Trophoblast cell (in vitro differentiated cells and primary cell): ENCODE measurements at regions not wholly inside any gene's neighbourhood (a gene's known extent, or its start where the extent isn't known, plus 50 kb on each side); places are given as distances from the start of the nearest gene placed in this dataset.

ENCODE experiments used
- DNase-seq, 2 donors: peaks; one replicate each; pipeline ENCODE4 v3.0.0-alpha.2; 2016
- H2AFZ ChIP-seq: 2 replicates; pipeline ENCODE4 v1.6.1; 2013; ENCODE audit warnings: low read length, moderate library complexity, mild to moderate bottlenecking; ENCODE audit not compliant: insufficient read depth, poor library complexity
- H2AK5ac ChIP-seq: 2 replicates; pipeline ENCODE4 v1.6.1; 2013; ENCODE audit warnings: mild to moderate bottlenecking, low read length
- H2BK120ac ChIP-seq: 2 replicates; pipeline ENCODE4 v1.6.1; 2013; ENCODE audit warnings: low read length, mild to moderate bottlenecking, moderate library complexity; ENCODE audit not compliant: insufficient read depth, poor library complexity
- H2BK12ac ChIP-seq: 2 replicates; pipeline ENCODE4 v1.6.1; 2013; ENCODE audit warnings: mild to moderate bottlenecking, low read length, moderate library complexity
- H2BK5ac ChIP-seq: 2 replicates; pipeline ENCODE4 v1.6.1; 2013; ENCODE audit warnings: low read length, low read depth, moderate library complexity, mild to moderate bottlenecking; ENCODE audit not compliant: poor library complexity
- H3K14ac ChIP-seq: 2 replicates; pipeline ENCODE4 v1.6.1; 2013; ENCODE audit warnings: mild to moderate bottlenecking, low read length
- H3K18ac ChIP-seq: 2 replicates; pipeline ENCODE4 v1.6.1; 2013; ENCODE audit warnings: mild to moderate bottlenecking, low read length
- H3K23ac ChIP-seq: 2 replicates; pipeline ENCODE4 v1.6.1; 2013; ENCODE audit warnings: low read length
- H3K27ac ChIP-seq: 2 replicates; pipeline ENCODE4 v1.5.1; 2013; ENCODE audit warnings: low read depth, mild to moderate bottlenecking, inconsistent platforms, low read length, moderate library complexity
- H3K27me3 ChIP-seq: 2 replicates; pipeline ENCODE4 v1.6.1; 2013; ENCODE audit warnings: inconsistent platforms, mild to moderate bottlenecking, low read length, moderate library complexity; ENCODE audit not compliant: insufficient read depth
- H3K36me3 ChIP-seq, 2 experiments: 1 replicate in 1 of 2; 2 replicates in 1 of 2; pipeline ENCODE4 v1.6.1; 2013; ENCODE audit warnings: low read length in 2 of 2, mild to moderate bottlenecking in 2 of 2, moderate library complexity in 1 of 2; ENCODE audit not compliant: insufficient read depth in 2 of 2, control insufficient read depth in 1 of 2
- H3K4ac ChIP-seq: 2 replicates; pipeline ENCODE4 v1.6.1; 2013; ENCODE audit warnings: low read depth, mild to moderate bottlenecking, low read length, moderate library complexity
- H3K4me1 ChIP-seq, 2 experiments: 1 replicate in 1 of 2; 2 replicates in 1 of 2; pipeline ENCODE4 v1.6.1; 2013; ENCODE audit warnings: low read length in 2 of 2, mild to moderate bottlenecking in 2 of 2, moderate library complexity in 1 of 2; ENCODE audit not compliant: insufficient read depth in 2 of 2, control insufficient read depth in 1 of 2
- H3K4me2 ChIP-seq: 2 replicates; pipeline ENCODE4 v1.6.1; 2013; ENCODE audit warnings: inconsistent platforms, mild to moderate bottlenecking, low read length, moderate library complexity
- H3K4me3 ChIP-seq: 2 replicates; pipeline ENCODE4 v1.5.1; 2013; ENCODE audit warnings: mild to moderate bottlenecking, low read depth, low read length, inconsistent platforms
- H3K79me1 ChIP-seq: one replicate; pipeline ENCODE4 v1.6.1; 2013; ENCODE audit warnings: low read length
- H3K79me2 ChIP-seq: 2 replicates; pipeline ENCODE4 v1.6.1; 2013; ENCODE audit warnings: low read length, mild to moderate bottlenecking; ENCODE audit not compliant: control insufficient read depth, insufficient read depth, poor library complexity
- H3K9ac ChIP-seq: 2 replicates; pipeline ENCODE4 v1.6.1; 2013; ENCODE audit warnings: mild to moderate bottlenecking, low read length
- H3K9me3 ChIP-seq: 2 replicates; pipeline ENCODE4 v1.6.1; 2013; ENCODE audit warnings: low read depth, mild to moderate bottlenecking, control low read depth, inconsistent platforms, low read length; ENCODE audit not compliant: insufficient read depth
- H4K12ac ChIP-seq: 2 replicates; pipeline ENCODE4 v1.6.1; 2013; ENCODE audit warnings: low read depth, mild to moderate bottlenecking, low read length, moderate library complexity
- H4K8ac ChIP-seq: 2 replicates; pipeline ENCODE4 v1.6.1; 2013; ENCODE audit warnings: low read depth, mild to moderate bottlenecking, low read length, moderate library complexity
- H4K91ac ChIP-seq: one replicate; pipeline ENCODE4 v1.6.1; 2013; ENCODE audit warnings: low read depth, mild to moderate bottlenecking, low read length, moderate library complexity
- WGBS: extraction: QIAGEN DNeasy Blood & Tissue Kit; methylation state at CpG from one replicate; pipeline ENCODE4 v1.1.7; 2013; ENCODE audit warnings: missing lambda C conversion rate; ENCODE audit not compliant: insufficient read length, insufficient coverage; ENCODE audit errors: extremely low coverage; 5-methylcytosine and 5-hydroxymethylcytosine counted together

- no peak overlapping the region for H3K4me2 ChIP-seq
- peak overlapping the region; percentile 90 for H2BK12ac ChIP-seq
- DNase-seq = peak in 1 of 2 donors; percentile 11
- no peaks in the 10 kb centered on the region for H3K27me3 ChIP-seq
- peaks cover 0 to 12% of the 10 kb centered on the region in 2 experiments for H3K4me1 ChIP-seq
- H2AK5ac ChIP-seq = no peak overlapping the region
- no peak overlapping the region for H3K9ac ChIP-seq
- whole genome bisulfite sequencing = no CpG with 5 or more reads among the region's 8 CpGs
- H3K27ac ChIP-seq = no peak overlapping the region
- peak overlapping the region; percentile 33 for H3K4ac ChIP-seq
- peak overlapping the region; percentile 69 for H2BK120ac ChIP-seq
- H3K36me3 ChIP-seq = no peaks in the 10 kb centered on the region
- H4K12ac ChIP-seq = no peak overlapping the region
- no peak overlapping the region for H3K23ac ChIP-seq
- H3K79me1 ChIP-seq = peaks cover 8% of the 10 kb centered on the region
- no peak overlapping the region for H2AFZ ChIP-seq
- H4K8ac ChIP-seq = no peak overlapping the region
- no peaks in the 10 kb centered on the region for H3K79me2 ChIP-seq
- peak overlapping the region; percentile 86 for H2BK5ac ChIP-seq
- peak overlapping the region; percentile 75 for H3K14ac ChIP-seq
- H3K4me3 ChIP-seq = no peak overlapping the region
- no peak overlapping the region for H3K18ac ChIP-seq
- H4K91ac ChIP-seq = peak overlapping the region; percentile 64
- H3K9me3 ChIP-seq = no peaks in the 10 kb centered on the region
These were observed 329.1 kb downstream of the FBXW7 start for GRCh38 chr4:152206646-152207377.

- H3K4ac ChIP-seq = no peak overlapping the region
- no peak for DNase-seq
- no peak overlapping the region for H2AFZ ChIP-seq
- H3K79me2 ChIP-seq = no peaks in the 10 kb centered on the region
- H2AK5ac ChIP-seq = no peak overlapping the region
- H4K8ac ChIP-seq = no peak overlapping the region
- H3K79me1 ChIP-seq = peaks cover 8% of the 10 kb centered on the region
- no peak overlapping the region for H2BK120ac ChIP-seq
- no peak overlapping the region for H3K23ac ChIP-seq
- no peaks in the 10 kb centered on the region for H3K27me3 ChIP-seq
- no peak overlapping the region for H2BK5ac ChIP-seq
- no peak overlapping the region for H3K18ac ChIP-seq
- H4K12ac ChIP-seq = no peak overlapping the region
- peak overlapping the region; percentile 90 for H2BK12ac ChIP-seq
- no peaks in the 10 kb centered on the region for H3K36me3 ChIP-seq
- peak overlapping the region; percentile 7 for H4K91ac ChIP-seq
- H3K9me3 ChIP-seq = no peaks in the 10 kb centered on the region
- no CpG with 5 or more reads among the region's 5 CpGs for WGBS
- H3K27ac ChIP-seq = no peak overlapping the region
- peaks cover 0 to 12% of the 10 kb centered on the region in 2 experiments for H3K4me1 ChIP-seq
- H3K14ac ChIP-seq = no peak overlapping the region
- H3K4me2 ChIP-seq = no peak overlapping the region
- no peak overlapping the region for H3K4me3 ChIP-seq
- no peak overlapping the region for H3K9ac ChIP-seq
These were observed 329.7 kb downstream of the FBXW7 start for GRCh38 chr4:152206185-152206584.

- Histone ChIP-seq H3K79me1 (peaks cover 4% of the 10 kb centered on the region), H3K9ac (no peak overlapping the region), H2BK120ac (no peak overlapping the region), H3K79me2 (no peaks in the 10 kb centered on the region), H3K9me3 (no peaks in the 10 kb centered on the region), H3K4me2 (no peak overlapping the region), H2AK5ac (no peak overlapping the region), H2BK12ac (no peak overlapping the region), H3K4ac (no peak overlapping the region), H3K18ac (no peak overlapping the region), H4K8ac (no peak overlapping the region), H3K27me3 (no peaks in the 10 kb centered on the region), H4K12ac (no peak overlapping the region), H3K36me3 (no peaks in the 10 kb centered on the region), H2BK5ac (no peak overlapping the region), H4K91ac (no peak overlapping the region), H2AFZ (no peak overlapping the region), H3K4me3 (no peak overlapping the region), H3K4me1 (peaks cover 0 to 10% of the 10 kb centered on the region in 2 experiments), H3K27ac (no peak overlapping the region), H3K14ac (no peak overlapping the region), H3K23ac (no peak overlapping the region)
- WGBS = no CpG with 5 or more reads among the region's 3 CpGs
- no peak for DNase-seq
These were observed 333.5 kb downstream of the FBXW7 start for GRCh38 chr4:152202415-152202814.

GRCh38 chr4:152200511-152201333 is 335.2 kb downstream of the FBXW7 start:
- Histone ChIP-seq H4K8ac (no peak overlapping the region), H2BK5ac (no peak overlapping the region), H4K91ac (no peak overlapping the region), H3K23ac (no peak overlapping the region), H4K12ac (no peak overlapping the region), H3K36me3 (no peaks in the 10 kb centered on the region), H3K9me3 (peaks cover 2% of the 10 kb centered on the region), H2BK12ac (no peak overlapping the region), H2BK120ac (no peak overlapping the region), H3K79me2 (no peaks in the 10 kb centered on the region), H3K4me1 (peaks cover 0 to 6% of the 10 kb centered on the region in 2 experiments), H3K4ac (no peak overlapping the region), H3K4me2 (no peak overlapping the region), H3K4me3 (no peak overlapping the region), H3K79me1 (no peaks in the 10 kb centered on the region), H3K18ac (no peak overlapping the region), H2AFZ (no peak overlapping the region), H2AK5ac (no peak overlapping the region), H3K14ac (no peak overlapping the region), H3K9ac (no peak overlapping the region), H3K27me3 (no peaks in the 10 kb centered on the region), H3K27ac (no peak overlapping the region)
- no peak for DNase-seq
- WGBS = no CpG with 5 or more reads among the region's 7 CpGs
